Cardiac septum (tissue), 1 donor: ENCODE measurements at regions not wholly inside any gene's neighbourhood (a gene's known extent, or its start where the extent isn't known, plus 50 kb on each side); places are given as distances from the start of the nearest gene placed in this dataset.

Experiments
- DNase-seq: peaks from one replicate; pipeline ENCODE4 v3.0.0-alpha.2; 2020; ENCODE audit warnings: low spot score
- intact Hi-C: fragments of 100-400 bp; cut with DNase I; formaldehyde crosslinking; loops from one replicate; pipeline ENCODE4 v1.14.0; 2022
- donor health status: DM: no; HTN: no; CAD: no.

DNA sequence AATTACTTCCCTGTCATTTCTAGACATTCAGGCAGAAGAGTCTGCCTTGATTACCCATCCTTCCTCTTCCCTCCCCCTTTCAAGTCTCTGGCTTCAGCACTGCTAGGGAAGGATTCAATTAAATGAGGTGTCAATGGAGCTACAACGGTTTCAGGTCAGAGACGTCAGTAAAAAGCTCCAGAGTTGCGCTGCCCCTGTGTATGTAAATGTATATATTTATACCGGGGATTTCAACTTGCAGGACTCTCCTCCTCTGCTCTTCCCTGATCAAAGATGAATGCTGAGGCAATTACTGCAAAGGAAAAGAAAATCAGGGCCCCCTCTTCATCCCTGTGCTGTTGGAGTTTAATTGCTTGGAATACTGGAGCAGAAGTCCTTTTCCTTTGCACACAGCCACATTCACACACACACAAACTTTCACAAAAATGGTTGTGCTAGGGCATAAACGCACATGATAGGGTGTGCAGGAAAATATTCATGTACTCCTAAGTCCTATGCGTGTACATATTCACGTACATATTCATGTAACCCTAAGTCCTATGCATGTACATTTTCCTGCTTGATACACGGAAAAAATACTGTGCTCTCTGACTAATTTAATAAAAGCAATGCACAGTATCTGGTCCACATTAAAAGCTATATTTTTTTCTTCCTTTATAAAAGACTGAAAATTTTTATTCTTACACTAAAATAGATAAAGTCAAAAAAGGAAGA lies 129.7 kb upstream of the PMFBP1 start:
- no peak for DNase-seq
- intact Hi-C loops, result no loop called here

DNA sequence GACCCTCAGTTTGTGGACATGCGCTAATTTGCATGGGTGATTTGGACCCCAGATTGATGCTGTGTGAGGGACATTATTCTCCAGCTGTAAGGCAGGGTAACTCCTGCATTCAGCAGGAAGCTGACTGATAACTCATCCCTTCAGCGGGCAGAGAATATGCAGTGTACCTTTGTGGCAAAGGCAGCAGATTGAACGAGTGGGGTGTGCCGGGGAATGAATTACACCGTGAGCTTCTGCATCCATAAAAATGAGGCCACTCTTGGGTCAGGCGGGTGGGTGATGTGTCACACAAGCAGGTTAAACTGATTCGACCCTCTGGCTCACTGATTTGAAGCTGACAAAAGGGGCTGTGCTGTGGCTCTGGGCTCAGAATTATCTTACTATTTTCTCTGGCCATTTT lies 128.9 kb upstream of the PMFBP1 start:
- no peak for DNase-seq
- intact Hi-C loops, result no loop called here

DNA sequence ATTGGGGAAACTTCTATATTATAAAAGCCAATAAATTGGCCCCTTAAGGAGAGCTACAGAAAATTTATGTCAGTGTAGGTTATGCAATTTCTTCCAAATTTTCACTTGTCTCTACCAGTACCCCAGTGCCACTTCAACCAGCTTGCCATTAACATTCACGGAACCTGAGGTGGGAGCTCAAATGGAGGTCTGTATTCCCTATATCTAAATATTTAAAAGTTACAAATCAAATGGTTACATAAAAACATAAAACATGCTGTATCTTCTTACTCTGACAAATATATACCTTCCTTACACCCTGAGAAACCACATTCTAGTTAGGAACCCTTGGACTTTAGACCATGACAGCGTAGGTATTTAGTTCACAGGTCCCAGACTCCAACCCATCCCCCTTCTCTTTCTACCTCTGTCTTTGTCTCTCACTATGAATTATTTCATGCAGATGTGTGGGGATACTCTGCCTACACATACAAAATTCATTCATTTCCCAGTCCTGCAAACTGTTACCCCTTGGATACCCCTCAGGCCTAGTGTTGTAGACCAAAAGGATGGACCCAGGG lies 127.8 kb upstream of the PMFBP1 start:
- no peak for DNase-seq
- intact Hi-C loops, result no loop called here

DNA sequence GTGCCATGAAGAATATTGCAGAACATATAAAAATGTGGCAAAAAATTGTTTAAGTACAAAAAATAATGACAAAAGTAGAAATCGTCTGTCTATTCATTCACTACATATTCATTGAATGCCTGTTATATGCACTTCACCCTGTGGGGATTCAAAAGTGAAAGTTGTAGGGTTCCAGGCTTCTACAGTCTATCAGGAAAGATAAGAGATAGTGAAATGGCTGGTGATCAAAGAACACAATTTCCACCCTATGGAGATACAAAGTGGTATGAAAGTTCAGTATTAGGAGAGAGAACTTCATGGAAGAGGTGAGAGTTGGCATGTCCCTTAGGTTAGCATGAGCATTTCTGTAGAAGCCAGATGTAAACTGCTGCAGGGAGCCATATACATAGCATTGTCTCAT lies 127.0 kb upstream of the PMFBP1 start:
- intact Hi-C loops, result no loop called here
- no peak for DNase-seq

DNA sequence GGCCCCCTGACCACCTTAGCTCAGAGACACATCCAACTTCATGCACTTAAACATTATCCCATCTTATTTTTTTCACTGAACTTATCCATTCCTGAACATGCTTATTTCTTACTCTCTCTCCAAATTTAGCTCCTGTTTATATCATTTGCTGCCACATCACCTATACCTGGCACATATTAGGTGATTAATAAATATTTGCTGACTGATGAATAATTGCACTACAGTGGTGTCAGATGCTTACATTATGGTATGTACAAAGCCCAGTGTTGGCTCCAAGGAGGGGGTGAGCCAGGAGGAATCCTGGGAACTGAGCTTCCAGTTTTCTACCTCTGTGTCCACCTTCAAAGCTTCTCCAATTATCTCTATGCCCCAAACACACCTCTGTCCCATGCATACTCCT lies 124.0 kb upstream of the PMFBP1 start:
- no peak for DNase-seq
- intact Hi-C loops, result no loop called here

DNA sequence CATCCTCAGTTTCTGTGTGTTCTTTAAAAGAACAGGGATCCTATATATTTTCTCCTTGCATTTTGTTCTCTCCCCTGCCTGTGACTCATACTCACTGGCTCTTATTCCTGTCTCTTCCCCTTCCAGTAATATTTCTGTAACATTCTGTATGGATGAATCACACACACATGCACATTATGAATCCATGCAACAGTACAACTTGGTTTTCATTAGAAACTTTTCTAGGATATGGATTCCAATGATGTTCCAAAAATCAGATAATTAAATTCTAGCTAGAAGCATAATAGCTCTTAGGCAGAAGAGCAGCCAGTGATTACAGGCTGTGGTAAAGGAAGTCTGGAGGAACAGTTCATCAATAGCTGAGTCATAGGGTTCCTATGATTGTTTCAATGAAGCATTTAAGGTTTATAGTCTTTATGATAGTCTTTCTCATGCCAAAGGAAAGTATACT lies 119.6 kb upstream of the PMFBP1 start:
- intact Hi-C loops, result no loop called here

DNA sequence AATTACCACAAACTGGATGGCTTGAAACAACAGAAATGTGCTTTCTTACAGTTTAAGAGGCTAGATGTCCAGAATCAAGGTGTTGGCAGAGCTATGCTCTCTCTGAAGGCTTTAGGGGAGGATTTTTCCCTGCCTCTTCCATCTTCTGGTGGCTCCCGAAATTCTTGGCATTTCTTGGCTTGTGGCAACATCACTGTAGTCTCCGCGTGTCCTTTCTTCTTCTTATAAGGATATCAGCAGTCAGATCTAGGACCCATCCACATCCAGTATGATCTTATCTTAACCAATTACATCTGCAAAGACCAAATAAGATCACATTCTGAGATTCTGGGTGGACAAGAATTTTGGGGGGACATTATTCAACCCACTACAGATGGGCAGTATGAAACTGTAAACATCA lies 119.2 kb upstream of the PMFBP1 start:
- intact Hi-C loops, result no loop called here
- no peak for DNase-seq

More for the DNA sequence above, 119.6 kb upstream of the PMFBP1 start:
- DNase-seq, result no peak

DNA sequence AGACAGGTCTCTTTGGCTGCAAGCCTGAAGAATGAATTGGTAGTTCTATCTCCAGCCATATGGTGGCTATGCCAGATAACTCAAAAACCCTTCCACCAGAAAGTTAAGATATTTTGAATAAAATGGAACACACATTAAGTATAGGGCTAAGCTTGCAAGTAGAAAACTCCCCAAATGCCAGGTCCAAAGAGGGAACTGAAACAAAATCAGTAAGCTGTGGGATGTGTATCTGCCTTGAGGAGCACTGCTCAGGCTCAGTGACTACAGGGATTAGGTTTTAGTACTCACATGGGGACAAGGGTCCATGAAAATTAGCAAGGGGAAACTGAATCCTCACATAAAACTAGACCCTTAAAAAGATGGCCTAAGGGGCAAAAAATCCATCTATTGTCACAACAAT lies 115.7 kb upstream of the PMFBP1 start:
- DNase-seq, result no peak
- intact Hi-C loops, result no loop called here

DNA sequence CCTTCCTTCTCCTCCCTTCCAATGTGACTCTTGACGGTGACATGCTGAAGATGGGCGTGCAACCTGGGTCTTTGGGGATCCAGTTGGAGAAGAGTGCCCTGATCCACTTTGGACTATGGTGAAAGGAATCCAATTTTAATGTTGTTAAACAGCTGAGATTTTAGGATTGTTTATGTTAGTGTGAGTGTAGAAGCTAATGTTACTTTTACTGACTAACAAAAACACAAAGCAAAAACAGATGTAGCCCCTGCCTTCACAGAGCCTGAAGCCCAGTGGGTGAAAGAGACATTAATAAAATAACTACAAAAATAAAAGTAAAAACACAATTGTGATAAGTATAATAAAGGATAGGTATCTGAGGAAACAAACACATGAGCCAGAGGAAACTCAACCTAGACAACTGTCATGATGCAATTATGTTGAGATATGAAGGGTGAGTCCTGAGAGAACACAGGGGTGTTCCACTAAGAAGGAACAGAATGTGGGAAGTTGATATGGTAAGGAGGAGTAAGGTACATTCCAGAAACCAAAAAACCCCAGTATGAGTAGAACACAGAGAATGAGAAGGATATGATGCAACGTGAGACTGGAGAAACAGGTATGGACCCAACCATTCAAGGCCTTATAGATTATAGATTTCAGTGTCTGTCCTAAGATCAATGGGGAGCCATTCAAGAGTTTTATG lies 115.1 kb upstream of the PMFBP1 start:
- DNase-seq, result no peak
- intact Hi-C loops, result no loop called here

DNA sequence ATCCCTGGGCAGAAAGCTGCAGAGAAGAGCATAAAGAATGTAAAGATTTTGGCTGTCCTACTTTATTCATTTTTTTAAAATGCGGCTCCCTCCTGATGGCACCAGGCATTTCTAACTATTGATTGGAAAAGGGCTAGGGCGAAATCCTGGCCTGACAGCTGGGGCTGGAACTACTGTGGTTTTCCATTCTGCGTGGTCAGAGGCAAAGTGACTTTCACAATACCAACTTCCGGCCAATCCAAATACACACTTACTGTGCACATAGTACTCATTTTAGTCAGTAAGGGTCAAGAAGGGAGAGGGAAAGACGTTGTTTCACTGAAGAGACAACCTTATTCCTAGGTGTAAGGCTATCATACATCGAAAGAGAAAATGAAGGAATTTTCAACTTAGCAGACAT lies 113.8 kb upstream of the PMFBP1 start:
- DNase-seq, result no peak
- intact Hi-C loops, result no loop called here

DNA sequence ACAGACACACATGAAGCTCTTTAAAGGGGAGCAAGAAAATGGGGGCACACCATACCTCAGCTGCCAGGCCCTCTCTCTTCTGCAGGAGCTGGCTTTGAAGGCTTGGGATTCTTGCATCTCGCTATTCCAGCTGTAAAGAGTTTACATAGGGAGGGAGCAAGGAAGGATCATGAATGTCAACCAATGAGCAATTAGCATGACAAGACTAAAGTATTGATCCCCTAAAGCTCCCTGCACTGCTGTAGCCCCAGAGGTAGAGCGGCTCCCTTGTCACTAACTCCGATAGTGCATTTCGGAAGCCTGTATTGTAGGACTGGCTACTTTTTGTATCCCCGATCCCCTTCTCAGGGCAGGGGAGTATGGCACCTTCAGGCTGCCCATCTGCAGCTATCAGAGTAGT lies 113.4 kb upstream of the PMFBP1 start:
- no peak for DNase-seq
- intact Hi-C loops, result no loop called here

DNA sequence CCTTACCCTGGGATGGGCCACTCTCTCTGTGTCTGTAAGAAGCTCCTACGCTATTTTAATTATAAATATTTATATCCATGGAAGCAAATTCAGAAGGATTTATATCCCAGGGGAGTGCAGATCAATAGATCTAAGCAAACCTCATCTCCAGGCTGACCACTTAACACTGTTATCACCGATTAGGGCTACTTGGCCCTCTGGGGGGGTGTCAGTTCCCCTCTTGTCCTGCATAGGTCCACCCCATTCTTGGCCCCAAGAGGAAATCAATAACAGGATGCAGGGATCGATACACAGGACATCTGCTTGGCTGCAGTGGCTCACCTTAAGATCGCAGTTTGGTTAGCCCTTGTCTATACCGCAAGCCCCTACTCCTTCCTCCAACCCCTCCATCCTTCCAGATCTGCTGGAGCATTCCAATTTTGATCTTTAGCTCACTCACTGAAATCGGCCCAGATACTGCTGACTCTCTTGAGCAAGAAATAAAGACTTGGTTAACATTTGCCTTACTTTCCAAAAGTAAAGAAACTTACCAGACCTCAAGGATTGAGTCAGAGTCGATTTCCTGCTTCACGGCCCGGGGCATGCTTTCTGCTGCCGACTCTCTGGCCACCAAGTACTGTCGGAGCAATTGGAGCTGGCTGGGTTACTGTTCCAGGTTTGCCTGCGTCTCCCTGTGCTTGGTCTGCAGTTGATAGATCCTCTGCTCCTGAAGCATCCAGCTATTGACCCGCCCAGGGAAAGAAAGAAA lies 112.3 kb upstream of the PMFBP1 start:
- intact Hi-C loops, result no loop called here

DNA sequence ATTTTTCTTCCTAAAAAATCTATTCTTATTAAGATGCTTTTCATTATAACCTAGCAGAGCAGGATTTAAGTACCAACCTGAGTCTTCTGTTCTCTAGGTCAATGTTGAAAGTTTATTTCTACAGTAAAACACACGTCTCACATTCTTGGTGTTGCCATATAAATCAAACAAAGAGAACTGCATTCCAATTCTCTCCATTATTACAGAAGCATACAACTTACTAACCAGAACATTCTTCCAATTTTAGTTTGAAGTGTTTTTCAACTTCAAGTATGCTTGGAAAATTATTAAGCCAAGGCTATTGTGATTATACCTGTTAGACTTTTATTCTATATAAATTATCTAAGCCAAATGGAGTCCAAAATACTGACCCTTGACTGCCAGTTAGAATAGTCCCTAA lies 110.4 kb upstream of the PMFBP1 start:
- DNase-seq, result no peak
- intact Hi-C loops, result no loop called here

More for the DNA sequence above, 112.3 kb upstream of the PMFBP1 start:
- no peak for DNase-seq

DNA sequence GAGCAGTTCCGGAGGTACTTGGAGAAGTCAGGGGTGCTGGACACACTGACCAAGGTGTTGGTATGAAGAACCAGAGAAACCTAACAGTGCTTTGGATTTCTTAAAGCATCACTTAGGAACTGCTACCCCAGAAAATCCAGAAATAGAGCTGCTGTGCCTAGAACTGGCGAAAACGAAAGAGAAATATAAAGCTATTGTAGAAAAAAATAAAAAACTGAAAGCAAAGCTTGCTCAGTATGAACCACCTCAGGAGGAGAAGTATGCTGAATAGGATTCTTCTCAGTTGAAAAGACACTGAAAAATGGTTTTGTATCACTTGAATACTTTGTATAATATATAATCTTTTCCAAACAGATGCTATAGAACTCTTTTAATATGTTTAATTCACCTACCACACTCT lies 106.3 kb upstream of the PMFBP1 start:
- no peak for DNase-seq
- intact Hi-C loops, result no loop called here

DNA sequence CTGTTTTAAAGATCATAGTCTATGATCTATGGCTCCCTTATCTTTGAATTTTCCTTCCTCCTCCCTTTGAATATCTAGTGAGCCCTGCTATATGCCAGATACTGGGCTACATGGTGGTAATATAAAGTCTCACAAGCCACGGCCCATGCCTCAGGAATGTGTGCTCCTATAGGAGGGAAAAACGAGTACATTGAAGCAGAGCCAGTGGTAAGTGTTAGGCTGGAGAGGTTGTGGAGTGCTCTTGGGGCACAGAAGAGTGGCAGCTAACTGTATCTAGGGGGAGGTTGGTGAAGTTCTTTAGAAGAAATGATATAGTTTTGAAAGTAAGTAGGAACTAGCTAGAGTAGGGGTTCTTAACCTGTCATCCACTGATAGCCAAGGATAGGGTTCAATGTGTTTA lies 105.8 kb upstream of the PMFBP1 start:
- intact Hi-C loops, result no loop called here

DNA sequence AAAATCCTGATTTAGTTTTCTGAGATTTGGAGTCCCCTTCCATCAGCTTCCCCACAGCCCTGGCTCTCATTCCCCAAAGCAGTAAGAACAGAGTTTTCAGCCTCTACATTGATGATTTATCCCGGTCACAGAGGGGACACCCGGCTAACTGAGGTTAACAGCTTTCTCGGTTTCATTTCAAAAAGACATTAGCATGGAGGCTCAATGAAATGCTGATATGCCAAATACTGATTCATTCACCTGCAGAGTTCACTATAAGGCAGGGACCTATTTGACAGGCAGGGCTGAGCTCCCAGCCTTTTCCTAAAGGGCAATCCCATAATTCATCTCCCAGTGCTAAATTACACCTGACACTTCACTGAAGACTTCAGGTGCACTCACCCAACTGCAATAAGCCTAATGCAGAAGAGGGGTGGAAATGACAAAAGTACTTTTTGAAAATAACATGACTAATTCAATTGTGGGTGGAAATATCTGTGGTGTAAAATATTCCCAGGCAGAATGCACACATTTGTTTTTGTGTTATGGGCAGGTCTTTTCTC lies 99.8 kb upstream of the PMFBP1 start:
- intact Hi-C loops, result no loop called here
- DNase-seq, result no peak

More for the DNA sequence above, 105.8 kb upstream of the PMFBP1 start:
- DNase-seq, result no peak

DNA sequence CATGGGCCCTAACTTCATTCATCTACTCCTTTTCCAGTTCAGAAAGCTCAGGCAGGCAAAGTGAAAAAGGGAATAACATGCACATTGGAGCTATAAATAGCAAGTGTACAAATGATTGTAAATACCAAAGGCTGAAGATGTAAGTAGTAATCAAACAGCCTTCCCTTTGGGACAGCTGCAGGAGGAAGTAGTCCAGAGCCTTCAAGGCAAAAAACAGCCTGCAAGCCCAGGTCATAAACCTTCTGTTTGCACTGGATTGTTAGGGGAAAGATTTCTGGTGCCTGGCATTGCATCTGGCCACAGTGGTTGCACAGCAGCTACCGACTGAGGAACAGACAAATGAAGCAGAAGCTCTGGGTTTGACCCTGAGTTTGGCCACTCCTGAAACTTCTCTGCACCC lies 98.6 kb upstream of the PMFBP1 start:
- intact Hi-C loops, result no loop called here
- no peak for DNase-seq

DNA sequence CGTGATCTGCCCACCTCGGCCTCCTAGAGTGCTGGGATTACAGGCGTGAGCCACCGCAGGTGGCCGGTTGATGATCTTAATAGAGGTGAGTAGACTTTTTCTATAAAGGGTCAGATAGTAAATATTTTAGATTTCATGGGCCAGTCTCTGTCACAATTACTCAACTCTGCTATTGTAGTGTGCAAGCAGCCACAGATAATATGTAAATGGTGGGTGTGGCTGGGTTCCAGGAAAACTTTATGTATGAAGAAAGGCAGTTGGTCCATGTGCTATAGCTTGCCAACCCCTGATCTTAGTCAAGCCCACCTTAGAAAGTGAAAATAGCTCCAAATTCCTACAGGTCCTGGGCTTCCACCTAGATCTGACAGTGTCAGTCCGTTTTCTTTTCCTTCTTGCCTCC lies 94.9 kb upstream of the PMFBP1 start:
- DNase-seq, result no peak
- intact Hi-C loops, result no loop called here

DNA sequence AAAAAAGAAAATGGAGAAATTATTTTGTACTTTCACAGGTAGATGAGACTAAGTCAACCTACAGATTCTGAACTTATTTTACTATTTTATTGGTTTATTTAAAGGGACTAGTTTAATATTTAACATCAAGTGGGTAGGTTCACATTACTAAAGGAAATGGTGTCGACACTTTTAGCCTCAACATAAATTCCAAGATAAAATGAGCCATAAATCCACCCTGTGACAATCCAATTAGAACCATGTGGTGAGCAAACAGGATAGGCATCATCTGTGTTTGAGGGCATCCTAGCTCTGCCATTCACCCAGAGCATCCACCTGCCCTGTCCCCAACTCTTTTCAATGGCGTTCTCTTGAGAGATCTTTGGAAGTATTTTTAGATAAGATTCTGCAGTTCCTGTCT lies 92.8 kb upstream of the PMFBP1 start:
- intact Hi-C loops, result no loop called here
- no peak for DNase-seq

DNA sequence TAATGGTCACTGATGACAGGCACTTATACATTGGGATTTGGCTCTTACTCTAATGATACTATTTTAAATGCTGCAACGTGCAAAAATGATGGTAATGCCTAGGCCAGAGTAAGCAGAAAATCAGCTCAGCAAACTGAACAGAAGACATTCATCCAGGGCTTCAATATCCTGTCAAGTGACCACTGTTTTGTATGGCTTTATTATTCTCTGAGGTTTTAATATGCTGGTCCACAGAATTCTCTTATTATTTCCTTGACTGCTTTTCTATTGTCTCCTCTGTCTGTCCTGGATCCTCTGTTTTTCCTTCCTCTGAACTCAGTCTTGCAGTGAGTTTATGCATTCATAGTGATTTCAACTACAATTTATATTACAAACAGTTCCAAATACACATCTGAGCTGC lies 90.8 kb upstream of the PMFBP1 start:
- intact Hi-C loops, result no loop called here
- DNase-seq, result no peak
